ENCODE measurements at regions not wholly inside any gene's neighbourhood (a gene's known extent, or its start where the extent isn't known, plus 50 kb on each side); places are given as distances from the start of the nearest gene placed in this dataset.
"Not testable (repeated sequence)": the region's sequence is repeated elsewhere in the genome, so short reads cannot be mapped to it uniquely, and the experiment has no call there.

DNA sequence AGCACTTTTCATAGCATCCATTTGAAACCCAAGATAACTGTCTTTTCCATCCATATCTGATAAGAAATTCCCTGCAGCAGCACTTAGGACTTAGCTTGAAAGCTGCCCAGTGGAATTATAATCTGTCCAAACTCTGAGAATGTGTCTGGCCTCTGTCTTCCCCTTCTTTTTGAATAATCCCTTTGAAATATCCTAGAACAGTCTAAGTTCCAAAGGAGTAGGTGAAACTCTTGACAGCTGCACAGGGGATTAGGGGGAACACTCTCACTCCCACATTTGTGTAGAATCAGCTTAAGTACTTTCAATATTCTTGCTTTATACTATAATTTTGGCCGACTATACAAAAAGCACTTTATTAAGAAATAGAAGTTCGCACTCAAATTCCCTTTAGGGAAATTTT lies 157.7 kb downstream of the PAPSS1 start:
- DNase-seq: no peak

- DNase-seq: no peak
Measured at GRCh38 chr4:107561481-107561880, 158.6 kb downstream of the PAPSS1 start.

GRCh38 chr4:107559653-107560052 lies 160.4 kb downstream of the PAPSS1 start:
- DNase-seq: no peak

GRCh38 chr4:107552306-107552705 lies 167.7 kb downstream of the PAPSS1 start:
- DNase-seq: no peak

- no peak for DNase-seq
Measured at GRCh38 chr4:107548211-107548905, 171.7 kb downstream of the PAPSS1 start.

- no peak for DNase-seq
Measured at GRCh38 chr4:107546638-107547037, 173.4 kb downstream of the PAPSS1 start.

DNA sequence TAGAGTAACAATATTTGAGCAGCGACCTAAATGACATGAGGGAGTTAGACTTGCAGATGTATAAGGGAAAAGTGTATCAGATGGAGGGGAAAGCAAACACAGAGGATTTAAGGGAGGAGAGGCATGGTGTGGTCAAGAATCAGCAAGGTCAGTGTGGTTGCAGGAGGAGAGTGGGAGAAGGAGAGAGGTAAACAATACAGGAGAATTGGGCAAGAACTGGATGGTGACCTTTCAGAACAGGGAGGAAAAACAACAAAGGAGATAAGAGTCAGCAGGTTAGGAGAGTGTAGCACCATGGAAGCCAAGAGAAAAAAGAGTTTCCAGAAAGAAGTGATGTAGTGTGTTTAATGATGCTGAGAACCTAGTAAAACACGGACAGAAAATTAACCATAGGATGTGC lies 178.5 kb downstream of the PAPSS1 start:
- DNase-seq: no peak

DNA sequence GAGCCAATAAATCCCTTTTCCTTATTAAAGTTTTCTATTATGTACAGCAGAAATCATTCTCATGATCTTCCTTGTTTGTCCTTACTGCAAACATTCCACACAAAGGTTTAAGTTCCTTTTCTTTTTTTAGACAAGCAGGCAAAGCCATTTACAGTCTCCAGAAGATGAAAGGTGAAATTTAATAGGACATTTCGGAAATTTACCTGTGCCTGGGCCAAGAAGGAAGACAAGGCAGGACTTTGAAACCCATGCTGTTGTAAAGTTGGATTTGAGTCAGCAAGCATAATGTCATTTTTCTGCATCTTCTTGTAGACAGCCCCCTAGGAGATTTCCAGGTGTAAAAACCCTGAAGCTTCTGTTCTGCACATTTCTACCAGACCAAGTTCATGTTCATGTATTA lies 188.1 kb downstream of the PAPSS1 start:
- DNase-seq: no peak

GRCh38 chr4:107520368-107520767 lies 199.7 kb downstream of the PAPSS1 start:
- DNase-seq: no peak

- no peak for DNase-seq
Measured at GRCh38 chr4:107519053-107519452, 201.0 kb downstream of the PAPSS1 start.

DNA sequence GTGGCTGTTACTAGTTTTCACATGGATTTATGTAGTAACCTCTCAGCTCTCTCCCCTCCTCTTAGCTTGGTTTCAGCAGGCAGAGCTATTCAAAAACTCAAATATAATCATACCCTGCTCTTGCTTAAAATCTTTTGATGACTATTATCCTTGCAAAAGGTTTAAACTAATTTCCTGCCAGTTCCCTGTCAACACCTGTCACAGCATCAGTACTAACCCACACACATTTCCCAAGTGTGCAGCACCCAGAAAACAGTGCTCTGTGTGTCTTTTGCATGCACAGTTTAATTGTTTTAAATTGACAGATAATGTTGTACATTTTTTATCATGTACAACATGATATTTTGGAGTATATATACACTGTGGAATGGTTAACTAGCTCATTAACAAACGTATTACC lies 202.0 kb downstream of the PAPSS1 start:
- no peak for DNase-seq

DNA sequence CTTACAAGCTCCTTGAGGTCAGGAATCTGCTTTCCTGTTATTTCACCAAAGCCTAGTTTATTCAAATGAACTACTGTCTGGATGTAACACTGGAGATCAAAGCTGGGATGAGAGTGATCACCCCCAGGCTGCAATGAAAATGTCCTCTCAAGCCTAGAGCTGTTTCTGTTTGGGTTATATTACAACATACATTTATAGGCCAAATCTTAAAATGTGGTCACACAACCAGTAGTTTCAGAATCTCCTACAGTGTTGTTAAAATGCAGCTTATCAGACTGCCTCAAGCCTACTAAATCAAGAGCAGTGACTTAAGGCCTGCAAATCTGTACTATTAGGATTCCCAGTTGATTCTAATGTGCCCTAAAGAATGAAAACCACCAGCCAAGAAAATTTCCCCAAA lies 207.5 kb downstream of the PAPSS1 start:
- no peak for DNase-seq

GRCh38 chr4:107509615-107510014 lies 210.4 kb downstream of the PAPSS1 start:
- DNase-seq: no peak

DNA sequence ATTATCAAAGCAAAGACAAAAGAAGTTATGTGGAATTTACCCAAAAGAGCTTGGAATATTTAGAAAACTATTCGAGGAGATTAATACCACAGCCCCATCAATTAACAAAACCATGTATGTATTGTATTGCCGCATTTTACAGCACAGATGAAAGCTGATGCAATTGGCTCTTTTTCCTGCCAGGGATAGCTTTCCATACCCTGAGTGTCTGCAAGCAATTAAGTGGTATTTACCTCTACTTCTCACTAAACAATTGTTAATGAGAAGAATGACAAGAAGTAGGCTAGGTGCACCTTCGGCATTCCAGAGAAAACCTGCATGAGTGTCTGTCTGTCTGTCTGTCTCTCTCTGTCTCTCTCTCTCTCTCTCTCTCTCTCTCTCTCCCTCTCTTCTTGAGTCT lies 219.5 kb downstream of the PAPSS1 start:
- no peak for DNase-seq

GRCh38 chr4:107497054-107497453 lies 223.0 kb downstream of the PAPSS1 start:
- no peak for DNase-seq

DNA sequence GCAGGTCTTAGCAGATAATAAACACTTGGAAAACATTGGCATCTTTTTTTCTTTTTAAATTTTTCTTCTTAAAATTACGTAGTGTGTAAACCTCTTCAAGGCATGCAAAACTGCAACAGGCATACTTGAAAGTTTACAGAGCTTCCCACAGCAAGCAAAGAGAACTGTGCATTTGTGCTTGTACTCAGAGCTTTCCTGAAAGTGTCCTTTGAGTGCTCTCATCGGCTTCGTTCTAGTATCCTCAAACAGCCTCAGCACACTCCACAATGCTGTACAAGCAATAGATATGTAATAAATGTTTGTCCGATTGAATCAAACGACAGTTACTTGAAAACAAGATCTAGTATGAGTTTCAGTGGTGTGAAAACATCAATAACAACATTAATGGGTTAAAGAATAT lies 227.5 kb downstream of the PAPSS1 start:
- DNase-seq: no peak

GRCh38 chr4:107490116-107490515 lies 229.9 kb downstream of the PAPSS1 start:
- no peak for DNase-seq

DNA sequence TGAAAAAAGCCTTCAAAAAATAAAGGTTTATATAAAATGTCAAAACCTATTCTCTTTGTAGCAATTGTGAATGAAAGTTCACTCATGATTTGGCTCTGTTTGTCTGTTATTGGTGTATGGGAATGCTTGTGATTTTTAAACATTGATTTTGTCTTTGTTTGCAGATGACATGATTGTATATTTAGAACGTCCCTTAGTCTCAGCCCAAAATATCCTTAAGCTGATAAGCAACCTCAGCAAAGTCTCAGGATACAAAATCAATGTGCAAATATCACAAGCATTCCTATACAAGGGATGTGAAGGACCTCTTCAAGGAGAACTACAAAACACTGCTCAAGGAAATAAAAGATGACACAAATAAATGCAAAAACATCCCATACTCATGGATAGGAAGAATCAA lies 236.4 kb downstream of the PAPSS1 start:
- DNase-seq: not testable (repeated sequence)

DNA sequence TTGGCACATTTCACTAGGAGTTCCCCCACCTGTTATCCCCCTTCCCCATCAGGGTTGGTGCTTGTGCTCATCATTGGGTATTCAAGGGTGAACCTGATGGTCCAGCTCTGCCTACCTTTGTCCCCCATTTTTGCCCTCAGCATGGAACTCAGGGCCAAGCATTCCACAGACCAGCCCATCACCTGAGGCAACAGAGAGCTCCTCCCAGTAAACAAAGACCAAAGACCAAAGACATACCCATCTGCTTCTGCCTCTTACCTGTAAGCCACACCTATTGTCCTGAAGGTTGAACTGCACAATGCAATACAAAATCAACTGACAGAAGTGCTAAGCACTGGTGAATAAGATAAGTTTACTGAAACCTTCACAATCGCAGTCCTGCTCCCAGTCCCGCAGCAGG lies 237.5 kb downstream of the PAPSS1 start:
- DNase-seq: no peak

- DNase-seq: no peak
Measured at GRCh38 chr4:107478327-107478980, 241.6 kb downstream of the PAPSS1 start.

GRCh38 chr4:107473126-107473525 lies 246.9 kb downstream of the PAPSS1 start:
- no peak for DNase-seq

GRCh38 chr4:107472265-107472948 lies 247.6 kb downstream of the PAPSS1 start:
- no peak for DNase-seq

DNA sequence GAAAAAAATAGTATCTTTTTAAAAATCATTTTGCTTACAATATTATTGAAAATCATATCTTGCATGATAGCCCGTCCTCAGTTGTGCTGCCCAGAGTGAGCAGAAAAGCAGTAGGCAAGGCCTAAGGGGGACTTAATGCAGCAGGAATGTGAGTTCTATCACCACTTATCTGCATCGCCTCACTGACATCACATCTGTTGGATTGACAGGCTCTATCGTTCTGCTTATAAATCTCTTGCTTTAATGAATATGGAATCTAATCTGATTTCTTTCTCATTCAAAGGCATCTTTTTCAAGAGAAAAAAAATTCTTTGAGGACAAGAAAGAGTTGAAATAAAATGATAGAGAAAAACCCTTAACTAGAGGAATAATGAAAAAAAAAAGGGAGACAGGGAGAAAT lies 249.9 kb downstream of the PAPSS1 start:
- no peak for DNase-seq

DNA sequence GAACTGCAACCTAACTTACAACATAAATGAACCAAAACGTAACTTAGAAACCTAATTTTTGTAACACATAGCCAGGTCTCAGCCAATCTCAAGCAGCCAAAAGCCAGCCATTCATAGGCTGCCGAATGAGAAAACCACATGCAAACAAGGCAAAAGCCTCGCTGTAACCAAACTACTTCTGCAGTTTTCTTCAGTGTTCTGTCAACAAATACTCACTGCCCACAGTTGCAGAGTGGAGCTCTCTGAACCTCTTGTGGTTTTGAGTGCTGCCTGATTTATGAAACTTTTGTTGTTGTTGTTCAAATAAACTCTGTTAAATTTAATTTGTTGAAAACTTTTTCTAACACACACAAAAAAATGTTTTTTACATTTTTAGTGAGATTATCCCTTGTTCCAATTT lies 251.2 kb downstream of the PAPSS1 start:
- no peak for DNase-seq

All from NCI-H446 treated with DMSO at 0.1 percent for 48 hours (cell line).